GM19324 (cell line): ENCODE measurements at regions not wholly inside any gene's neighbourhood (a gene's known extent, or its start where the extent isn't known, plus 50 kb on each side); places are given as distances from the start of the nearest gene placed in this dataset.
"Not testable (repeated sequence)": the region's sequence is repeated elsewhere in the genome, so short reads cannot be mapped to it uniquely, and the experiment has no call there.

Experiments used
- ATAC-seq: cut with Tn5 transposase; IDR thresholded peaks from one replicate; pipeline ENCODE4 v1.9.1; 2021; ENCODE audit warnings: mild to moderate bottlenecking, moderate library complexity; ENCODE audit not compliant: unreplicated experiment, low FRiP score

DNA sequence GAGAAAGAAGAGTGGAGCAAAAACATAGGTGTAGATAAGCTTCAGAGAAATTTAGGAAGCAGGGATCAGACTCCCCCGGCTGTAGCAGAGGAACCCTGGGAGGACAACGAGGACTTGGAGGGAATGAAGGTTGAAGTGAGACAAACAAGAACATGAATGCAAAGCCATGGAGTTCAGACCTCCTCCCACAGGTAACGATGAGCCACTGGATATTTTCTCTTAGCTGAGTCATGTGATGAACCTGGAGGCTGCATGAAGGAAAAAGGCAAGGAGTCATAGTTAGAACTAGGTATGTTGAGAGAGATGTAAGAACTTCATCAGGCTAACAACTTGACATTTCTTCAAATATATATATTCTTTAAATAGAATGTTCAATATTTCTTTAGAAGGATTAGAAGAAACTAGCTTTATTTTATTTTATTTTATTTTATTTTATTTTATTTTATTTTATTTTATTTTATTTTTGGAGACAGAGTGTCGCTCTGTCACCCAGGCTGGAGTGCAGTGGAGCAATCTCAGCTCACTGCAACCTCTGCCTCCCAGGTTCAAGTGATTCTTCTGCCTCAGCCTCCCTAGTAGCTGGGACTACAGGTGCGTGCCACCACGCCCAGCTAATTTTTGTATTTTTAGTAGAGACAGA, 57.7 kb upstream of the RGS1 start:
- not testable (repeated sequence) for ATAC-seq

DNA sequence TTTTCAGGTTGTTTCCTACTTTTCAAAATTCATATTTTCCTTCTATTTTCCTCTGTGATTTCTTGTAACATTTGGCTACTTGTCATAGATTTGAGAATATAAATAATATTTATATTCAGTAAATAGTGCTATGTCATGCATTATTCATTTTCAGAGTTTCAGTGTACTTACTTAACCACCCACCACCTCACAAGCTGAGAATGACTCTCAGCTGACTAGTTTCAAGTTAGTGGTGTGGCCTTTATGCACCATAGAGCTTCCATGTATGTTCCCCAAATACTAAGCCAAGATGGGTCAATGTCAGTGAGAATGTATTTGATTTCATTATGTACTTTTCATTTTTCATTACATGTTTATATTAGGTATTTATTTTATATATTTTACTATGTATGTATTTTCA, 56.9 kb upstream of the RGS1 start:
- ATAC-seq, result no peak

DNA sequence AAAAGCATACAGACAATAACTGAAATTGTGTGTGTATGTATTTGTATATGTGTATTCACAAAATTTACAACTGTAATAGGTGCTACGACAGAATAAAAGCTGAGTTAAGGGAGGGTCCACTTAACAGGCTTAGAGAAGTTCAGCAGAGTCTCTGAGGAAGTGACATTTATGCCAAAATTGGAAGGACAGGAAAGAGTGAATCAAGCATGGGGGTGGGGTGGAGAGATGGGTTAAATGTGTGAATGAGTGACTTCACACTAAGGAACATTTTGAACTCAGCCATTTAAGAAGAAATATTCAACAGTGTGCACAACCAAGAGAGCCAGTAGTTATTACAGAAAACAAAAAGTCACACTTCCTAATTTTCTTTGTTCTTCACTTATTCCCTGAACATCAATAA, 53.8 kb upstream of the RGS1 start:
- ATAC-seq, result no peak

DNA sequence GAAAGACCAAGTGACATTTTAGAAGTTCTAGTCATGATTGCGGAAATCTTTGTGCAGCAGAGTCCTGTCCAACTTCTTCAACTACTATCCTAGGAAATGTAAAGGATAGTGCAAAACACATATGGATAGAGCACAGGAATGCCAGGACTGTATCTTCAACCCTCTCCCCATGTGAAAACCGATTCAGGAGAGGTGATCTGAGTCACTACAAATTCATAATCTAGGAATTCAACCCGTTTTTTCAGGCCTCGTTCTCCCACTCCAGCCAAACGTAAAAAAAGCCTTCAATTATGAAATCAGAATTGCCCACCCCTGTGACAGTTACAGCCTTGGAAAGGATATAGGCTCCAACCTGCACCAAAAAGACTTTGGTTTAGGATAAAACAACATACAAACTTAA, 52.9 kb upstream of the RGS1 start:
- ATAC-seq, result no peak

DNA sequence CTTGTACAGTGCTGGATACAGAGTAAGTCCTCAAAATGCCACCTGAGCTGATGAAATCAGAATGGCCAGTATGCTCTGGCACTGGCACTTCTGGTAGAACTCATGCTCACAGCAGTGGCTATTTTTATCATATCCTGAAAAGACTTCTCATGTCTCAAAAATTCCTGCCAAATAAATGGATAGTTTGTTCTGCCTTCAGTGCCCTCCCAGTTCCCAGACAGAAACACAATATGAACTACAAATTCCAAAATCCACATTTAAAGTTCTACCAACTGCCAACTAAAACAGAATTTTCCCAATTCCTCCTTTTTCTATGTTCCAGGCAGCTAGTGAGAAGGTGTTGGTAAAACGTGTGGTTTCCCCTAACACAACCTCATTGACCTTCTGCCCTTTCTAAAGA, 51.4 kb upstream of the RGS1 start:
- no peak for ATAC-seq
